ENCODE measurements at regions not wholly inside any gene's neighbourhood (a gene's known extent, or its start where the extent isn't known, plus 50 kb on each side); places are given as distances from the start of the nearest gene placed in this dataset.

GRCh38 chr3:118171236-118171852 is 863.3 kb downstream of the IGSF11 start:
- H3K27me3 ChIP-seq (ENCODE audit: insufficient read depth, low read depth): no peaks in the 10 kb centered on the region
- no peak overlapping the region for H3K4me3 ChIP-seq
- intact Hi-C loops (cut with micrococcal nuclease; ENCODE audit: unreplicated experiment): no loop called here
- POLR2A ChIA-PET (ENCODE audit: unreplicated experiment): no interaction called here
- H4K20me1 ChIP-seq (ENCODE audit: insufficient read depth): no peaks in the 10 kb centered on the region
- H3K9me2 ChIP-seq (ENCODE audit: insufficient read depth): no peaks in the 10 kb centered on the region
- no peak overlapping the region for H2AFZ ChIP-seq
- CTCF ChIA-PET: no interaction called here
- no peak overlapping the region for H3K4me2 ChIP-seq
- H3K79me2 ChIP-seq (ENCODE audit: low read depth): no peaks in the 10 kb centered on the region
- no peaks in the 10 kb centered on the region for H3K36me3 ChIP-seq (ENCODE audit: low read depth)
- H3K27ac ChIP-seq: no peak overlapping the region
- no peaks in the 10 kb centered on the region for H3K4me1 ChIP-seq (replicated peaks; ENCODE audit: insufficient read depth)
- H3F3A ChIP-seq (ENCODE audit: insufficient read depth, low read depth): no peaks in the 10 kb centered on the region
- no peaks in the 10 kb centered on the region for H3K9me3 ChIP-seq (ENCODE audit: insufficient read depth, low read depth)
- BruUV-seq (replicated peaks): no TSS peak
- no peak for TF ChIP-seq EZH2 (IDR thresholded peaks at IDR 0.05; ENCODE audit: low read depth)
- TF ChIP-seq, protein P1, sequence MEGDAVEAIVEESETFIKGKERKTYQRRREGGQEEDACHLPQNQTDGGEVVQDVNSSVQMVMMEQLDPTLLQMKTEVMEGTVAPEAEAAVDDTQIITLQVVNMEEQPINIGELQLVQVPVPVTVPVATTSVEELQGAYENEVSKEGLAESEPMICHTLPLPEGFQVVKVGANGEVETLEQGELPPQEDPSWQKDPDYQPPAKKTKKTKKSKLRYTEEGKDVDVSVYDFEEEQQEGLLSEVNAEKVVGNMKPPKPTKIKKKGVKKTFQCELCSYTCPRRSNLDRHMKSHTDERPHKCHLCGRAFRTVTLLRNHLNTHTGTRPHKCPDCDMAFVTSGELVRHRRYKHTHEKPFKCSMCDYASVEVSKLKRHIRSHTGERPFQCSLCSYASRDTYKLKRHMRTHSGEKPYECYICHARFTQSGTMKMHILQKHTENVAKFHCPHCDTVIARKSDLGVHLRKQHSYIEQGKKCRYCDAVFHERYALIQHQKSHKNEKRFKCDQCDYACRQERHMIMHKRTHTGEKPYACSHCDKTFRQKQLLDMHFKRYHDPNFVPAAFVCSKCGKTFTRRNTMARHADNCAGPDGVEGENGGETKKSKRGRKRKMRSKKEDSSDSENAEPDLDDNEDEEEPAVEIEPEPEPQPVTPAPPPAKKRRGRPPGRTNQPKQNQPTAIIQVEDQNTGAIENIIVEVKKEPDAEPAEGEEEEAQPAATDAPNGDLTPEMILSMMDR (conservative IDR thresholded peaks at IDR 0.05): no peak
- no peak for DNase-seq

DNA sequence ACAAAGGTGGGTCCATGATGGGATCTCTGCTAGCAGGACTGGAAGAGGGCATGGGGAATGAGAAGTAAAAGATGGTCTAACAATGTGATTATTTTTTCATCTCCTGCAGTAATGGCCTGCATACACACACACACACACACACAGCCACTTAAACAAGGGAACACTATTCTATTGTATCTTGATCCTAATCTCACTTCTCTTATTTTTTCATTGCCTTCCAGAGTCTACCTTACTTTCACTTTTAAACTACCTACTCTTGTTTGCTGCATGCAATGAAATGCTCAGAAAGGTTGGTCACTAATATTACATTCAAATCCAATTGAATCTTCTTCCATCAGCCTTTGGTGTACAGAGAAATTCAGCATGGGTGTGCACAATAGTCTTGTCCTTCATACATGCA is 853.8 kb downstream of the IGSF11 start:
- Histone ChIP-seq H3K9me3 (ENCODE audit: insufficient read depth, low read depth) (no peaks in the 10 kb centered on the region), H3K9me2 (ENCODE audit: insufficient read depth) (no peaks in the 10 kb centered on the region), H3F3A (ENCODE audit: insufficient read depth, low read depth) (no peaks in the 10 kb centered on the region), H2AFZ (no peak overlapping the region), H3K36me3 (ENCODE audit: low read depth) (no peaks in the 10 kb centered on the region), H3K27ac (no peak overlapping the region), H3K4me3 (no peak overlapping the region), H3K27me3 (ENCODE audit: insufficient read depth, low read depth) (no peaks in the 10 kb centered on the region), H3K79me2 (ENCODE audit: low read depth) (no peaks in the 10 kb centered on the region), H3K4me2 (no peak overlapping the region), H3K4me1 (replicated peaks; ENCODE audit: insufficient read depth) (no peaks in the 10 kb centered on the region), H4K20me1 (ENCODE audit: insufficient read depth) (no peaks in the 10 kb centered on the region)
- intact Hi-C loops (cut with micrococcal nuclease; ENCODE audit: unreplicated experiment): no loop called here
- no peak for TF ChIP-seq EZH2 (IDR thresholded peaks at IDR 0.05; ENCODE audit: low read depth)
- TF ChIP-seq, protein P1 (conservative IDR thresholded peaks at IDR 0.05): no peak
- ChIA-PET CTCF (no interaction called here), POLR2A (ENCODE audit: unreplicated experiment) (no interaction called here)
- DNase-seq: no peak
- BruUV-seq (replicated peaks): no TSS peak

GRCh38 chr3:118181274-118181673 is 853.4 kb downstream of the IGSF11 start:
- ChIA-PET CTCF (no interaction called here), POLR2A (ENCODE audit: unreplicated experiment) (no interaction called here)
- H3K9me2 ChIP-seq (ENCODE audit: insufficient read depth): no peaks in the 10 kb centered on the region
- no peak overlapping the region for H3K27ac ChIP-seq
- H3K79me2 ChIP-seq (ENCODE audit: low read depth): no peaks in the 10 kb centered on the region
- no peaks in the 10 kb centered on the region for H4K20me1 ChIP-seq (ENCODE audit: insufficient read depth)
- no peaks in the 10 kb centered on the region for H3K36me3 ChIP-seq (ENCODE audit: low read depth)
- intact Hi-C loops (cut with micrococcal nuclease; ENCODE audit: unreplicated experiment): no loop called here
- no peaks in the 10 kb centered on the region for H3K4me1 ChIP-seq (replicated peaks; ENCODE audit: insufficient read depth)
- H3K4me3 ChIP-seq: no peak overlapping the region
- H2AFZ ChIP-seq: no peak overlapping the region
- no peak overlapping the region for H3K4me2 ChIP-seq
- DNase-seq: no peak
- no peaks in the 10 kb centered on the region for H3K27me3 ChIP-seq (ENCODE audit: insufficient read depth, low read depth)
- TF ChIP-seq, protein P1 (conservative IDR thresholded peaks at IDR 0.05): no peak
- no peak for TF ChIP-seq EZH2 (IDR thresholded peaks at IDR 0.05; ENCODE audit: low read depth)
- no peaks in the 10 kb centered on the region for H3K9me3 ChIP-seq (ENCODE audit: insufficient read depth, low read depth)
- no peaks in the 10 kb centered on the region for H3F3A ChIP-seq (ENCODE audit: insufficient read depth, low read depth)
- no TSS peak for BruUV-seq (replicated peaks)

Data from PC-9 (cell line).